Cardiac septum (tissue), 1 donor: ENCODE measurements at regions not wholly inside any gene's neighbourhood (a gene's known extent, or its start where the extent isn't known, plus 50 kb on each side); places are given as distances from the start of the nearest gene placed in this dataset.
"Not testable (repeated sequence)": the region's sequence is repeated elsewhere in the genome, so short reads cannot be mapped to it uniquely, and the experiment has no call there.

Source experiments
- DNase-seq: peaks from one replicate; pipeline ENCODE4 v3.0.0-alpha.2; 2020; ENCODE audit warnings: low spot score
- intact Hi-C: fragments of 100-400 bp; cut with DNase I; formaldehyde crosslinking; loops from one replicate; pipeline ENCODE4 v1.14.0; 2022
- donor health status: DM: no; HTN: no; CAD: no.

DNA sequence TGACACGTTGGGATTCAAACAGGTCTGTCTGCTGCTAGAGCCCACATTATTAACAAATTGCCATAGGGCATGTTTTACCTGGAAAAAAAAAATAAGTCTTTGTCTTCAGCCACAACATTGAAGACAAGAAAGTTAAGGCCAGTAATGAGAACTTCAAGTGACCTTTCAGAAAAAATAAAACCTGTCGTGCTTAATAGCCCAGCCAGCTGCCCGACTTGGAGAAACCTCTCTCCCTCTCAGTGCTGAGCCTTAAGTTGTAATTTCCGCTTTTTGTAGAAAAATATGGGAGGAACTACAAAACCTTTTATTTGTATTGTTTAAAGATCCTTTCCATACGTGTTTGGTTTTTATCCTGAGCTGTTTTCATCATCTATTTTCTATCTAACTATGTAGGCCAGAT lies 454.3 kb upstream of the SLITRK6 start:
- intact Hi-C loops, DNase-seq: not testable (repeated sequence)

DNA sequence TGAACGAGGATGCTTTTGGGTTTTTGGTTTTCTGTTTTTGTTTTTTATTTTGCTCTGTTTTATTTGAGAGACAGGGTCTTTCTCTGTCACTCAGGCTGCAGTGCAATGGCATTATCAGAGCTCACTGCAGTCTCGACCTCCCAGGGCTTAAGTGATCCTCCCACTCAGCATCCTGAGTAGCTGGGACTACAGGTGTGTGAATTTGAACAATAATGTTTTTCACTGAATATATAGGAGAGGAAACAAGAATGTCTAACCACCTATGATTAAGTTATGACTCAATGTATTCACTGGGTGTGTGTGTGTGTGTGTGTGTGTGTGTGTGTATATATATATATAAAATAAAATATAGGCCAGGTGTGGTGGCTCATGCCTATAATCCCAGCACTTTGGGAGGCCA lies 456.6 kb upstream of the SLITRK6 start:
- intact Hi-C loops, DNase-seq: not testable (repeated sequence)

DNA sequence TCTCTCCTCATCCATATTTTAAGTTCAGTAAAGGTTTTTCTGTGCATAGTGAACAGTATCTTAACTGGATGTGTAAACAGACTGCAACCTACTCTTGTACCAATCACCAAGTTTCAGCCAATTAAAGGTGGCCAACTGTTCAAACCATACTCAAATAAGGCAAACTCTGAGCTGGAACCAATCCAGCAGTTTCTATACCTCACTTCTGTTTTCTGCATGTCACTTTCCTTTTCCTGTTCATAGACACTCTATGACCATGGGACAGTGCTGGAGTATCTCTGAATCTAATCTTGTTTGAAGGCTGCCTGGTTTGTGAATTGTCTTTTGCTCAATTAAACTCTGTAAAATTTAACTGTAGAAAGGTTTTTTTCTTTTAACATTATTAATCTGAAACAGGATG lies 470.3 kb upstream of the SLITRK6 start:
- DNase-seq: no peak
- intact Hi-C loops: no loop called here

DNA sequence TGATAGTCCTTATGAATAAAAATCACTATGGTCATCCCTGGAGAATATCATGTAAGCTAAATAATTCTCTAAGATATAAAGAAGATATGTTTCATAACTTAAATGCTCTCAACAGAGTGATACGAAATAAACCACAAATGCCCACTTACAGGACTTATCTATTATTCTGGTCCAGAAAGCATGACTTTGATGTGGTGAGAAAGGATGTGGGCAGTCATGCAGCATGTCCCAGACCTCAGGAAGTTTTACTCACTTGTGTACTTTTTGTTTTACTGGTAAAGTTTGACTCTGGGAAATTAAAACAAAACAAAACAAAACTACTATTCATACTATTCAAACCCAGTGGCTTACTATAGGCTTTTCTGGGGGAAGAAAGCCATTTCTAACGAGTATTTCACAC lies 483.2 kb upstream of the SLITRK6 start:
- intact Hi-C loops: no loop called here
- DNase-seq: no peak

DNA sequence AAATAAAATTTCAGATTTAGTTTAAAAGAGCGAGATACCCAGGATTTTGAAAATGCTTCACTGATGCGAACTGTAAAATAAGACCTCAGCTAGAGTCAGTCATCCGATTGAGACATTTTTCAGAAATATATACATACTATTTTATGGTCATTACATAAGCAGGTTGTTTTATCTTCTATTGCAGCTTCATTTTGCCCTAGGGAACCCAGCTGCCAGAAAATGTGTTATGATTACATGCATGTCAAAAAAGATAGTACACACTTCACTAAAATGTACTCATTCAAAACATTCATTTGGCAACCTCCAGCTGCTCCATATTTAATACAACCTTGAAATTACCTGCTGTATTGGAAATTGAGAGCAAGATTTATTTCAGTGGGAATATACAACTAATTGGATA lies 483.8 kb upstream of the SLITRK6 start:
- DNase-seq: no peak
- intact Hi-C loops: no loop called here

DNA sequence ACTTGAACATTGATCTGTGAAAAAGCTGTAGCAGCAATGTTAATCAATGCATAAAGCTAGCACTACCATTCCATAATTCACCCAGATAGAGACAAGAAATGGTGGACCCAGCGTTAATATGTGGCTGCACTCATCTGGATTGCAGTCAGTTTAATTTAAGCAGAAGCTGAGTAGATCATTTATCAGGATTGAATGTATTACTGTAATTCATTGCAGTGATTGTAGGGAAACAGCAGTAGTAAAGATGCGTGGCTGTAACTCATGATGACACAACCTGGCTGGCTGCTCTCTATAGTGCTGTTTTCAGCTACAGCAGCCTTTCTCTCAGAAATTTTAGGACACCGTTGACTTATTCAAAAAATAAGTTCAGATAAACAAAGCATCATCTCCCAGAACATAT lies 499.5 kb upstream of the SLITRK6 start:
- DNase-seq: no peak
- intact Hi-C loops: no loop called here

DNA sequence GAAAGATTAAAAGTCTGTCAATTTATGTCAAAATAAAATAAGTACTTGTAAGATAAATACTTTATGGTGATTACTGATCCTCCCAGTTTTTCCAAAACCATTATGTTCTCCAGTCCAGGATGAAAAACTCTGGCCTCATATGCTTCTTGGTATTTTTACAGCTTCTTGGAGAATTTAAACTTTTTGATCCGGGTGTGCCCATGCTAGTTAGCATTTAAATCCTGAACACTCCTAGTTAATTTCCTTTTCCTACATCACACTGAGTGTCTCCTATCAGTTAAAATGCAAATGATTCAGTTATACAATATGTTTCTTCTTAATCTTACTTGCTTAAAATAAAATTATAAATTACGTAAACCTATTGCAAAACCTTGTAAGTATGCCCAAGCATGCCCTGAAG lies 499.9 kb upstream of the SLITRK6 start:
- intact Hi-C loops: no loop called here
- DNase-seq: no peak

DNA sequence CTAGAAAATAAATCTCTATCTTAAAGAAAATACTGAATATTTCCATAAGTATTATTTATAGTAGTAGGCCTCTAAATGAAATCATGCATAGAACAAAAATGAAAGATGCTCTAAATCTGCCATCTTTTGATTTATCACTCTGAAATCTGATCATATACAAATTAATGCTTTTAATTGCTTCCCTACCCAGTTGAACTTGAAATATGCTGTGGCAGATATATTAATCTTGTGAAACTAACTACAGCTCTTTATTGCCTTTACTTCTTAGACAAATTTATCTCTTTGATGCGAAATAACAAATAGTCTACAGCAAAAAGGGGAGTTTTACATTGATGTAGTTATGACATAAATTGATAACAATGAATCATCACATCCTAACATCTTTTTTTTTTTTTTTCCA lies 510.7 kb upstream of the SLITRK6 start:
- intact Hi-C loops: no loop called here
- DNase-seq: no peak

DNA sequence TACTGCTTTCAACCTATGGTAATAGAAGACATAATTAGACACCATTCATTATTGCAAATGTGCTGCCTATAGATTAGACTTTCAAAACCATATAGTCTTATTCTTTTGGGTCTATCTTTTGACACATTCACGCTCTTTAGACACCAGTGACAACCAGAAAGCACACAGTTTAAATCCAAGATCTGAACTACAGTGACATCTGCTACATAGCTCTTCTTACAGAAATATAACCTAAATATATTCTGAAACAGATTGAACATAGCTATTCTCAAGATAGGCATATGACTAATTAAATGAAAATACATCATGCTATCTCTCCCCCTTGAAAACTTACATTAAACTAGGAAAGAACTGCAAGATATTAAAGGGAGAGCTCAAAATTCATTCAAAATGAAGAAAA lies 514.2 kb upstream of the SLITRK6 start:
- no peak for DNase-seq

DNA sequence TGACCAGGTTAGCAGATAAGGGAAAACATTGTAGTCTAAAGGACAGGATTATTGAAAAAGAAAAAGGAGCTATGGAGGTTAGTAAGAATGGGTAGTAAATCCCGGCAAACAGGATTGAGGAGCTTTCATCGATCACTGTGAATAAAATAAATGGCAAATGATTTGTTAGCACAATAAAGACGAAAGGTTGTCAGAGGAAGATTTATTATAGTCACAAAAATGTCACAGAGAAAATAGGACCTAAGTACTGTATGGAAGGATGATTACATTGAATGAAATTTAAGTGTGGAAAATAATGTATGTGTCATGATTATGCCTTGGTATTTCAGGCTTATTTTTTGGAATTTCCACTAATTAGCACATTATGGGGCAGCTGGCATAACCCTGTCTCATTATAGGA lies 519.2 kb upstream of the SLITRK6 start:
- no peak for DNase-seq
- intact Hi-C loops: no loop called here

More for the DNA sequence above, 514.2 kb upstream of the SLITRK6 start:
- intact Hi-C loops: no loop called here

DNA sequence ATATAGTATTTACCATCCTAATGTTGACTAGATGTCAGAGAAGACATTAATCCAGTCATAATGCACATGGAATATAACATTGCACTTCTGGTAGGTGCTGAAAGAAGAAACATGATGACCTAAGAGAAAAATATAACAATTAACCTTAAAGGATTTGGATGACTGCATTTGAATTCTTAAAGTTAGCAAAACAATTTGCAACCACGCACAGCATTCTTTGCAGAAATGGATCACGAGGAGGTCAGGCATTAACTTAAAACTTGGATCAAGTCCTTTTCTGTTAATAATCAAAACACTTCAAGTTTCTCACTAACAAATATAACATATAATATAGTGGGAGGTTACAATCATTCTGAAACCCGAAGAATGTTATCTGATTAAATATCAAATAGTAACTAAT lies 525.0 kb upstream of the SLITRK6 start:
- intact Hi-C loops: no loop called here
- DNase-seq: no peak

DNA sequence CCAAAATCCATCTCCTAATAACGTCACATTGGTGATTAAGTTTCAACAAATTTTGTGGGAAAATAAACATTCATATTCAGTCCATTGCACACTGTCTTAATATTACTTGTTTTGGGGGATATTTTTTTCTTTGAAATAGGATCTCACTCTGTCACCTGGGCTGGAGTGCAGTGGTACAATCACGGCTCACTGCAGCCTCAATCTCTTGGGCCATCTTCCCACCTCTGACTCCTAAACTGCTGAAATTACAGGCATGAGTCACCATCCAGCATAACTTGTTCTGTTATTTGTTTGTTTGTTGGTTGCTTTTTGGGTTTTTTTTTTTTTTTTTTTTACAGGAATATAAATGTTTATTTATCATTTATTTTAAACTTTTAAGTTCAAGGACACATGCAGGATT lies 556.1 kb upstream of the SLITRK6 start:
- no peak for DNase-seq
- intact Hi-C loops: no loop called here

DNA sequence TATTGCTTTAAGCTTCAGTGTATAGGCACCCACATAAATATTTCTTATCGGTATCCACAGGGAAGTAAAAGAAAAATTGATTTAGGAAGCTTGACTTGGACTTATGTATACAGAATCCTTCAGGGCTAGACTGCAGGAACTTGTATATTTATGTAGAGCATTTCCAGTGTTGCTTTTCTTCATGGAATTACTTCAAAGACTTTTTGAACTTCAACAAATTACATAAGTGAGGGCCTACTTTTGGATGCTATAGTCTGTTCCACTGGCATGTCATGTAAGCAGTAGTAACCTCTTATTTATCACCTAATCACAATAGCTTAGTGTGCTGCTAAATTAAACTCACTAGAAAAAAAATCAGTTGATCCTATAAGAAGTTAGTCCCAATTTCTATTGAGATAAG lies 557.9 kb upstream of the SLITRK6 start:
- DNase-seq: no peak
- intact Hi-C loops: no loop called here

DNA sequence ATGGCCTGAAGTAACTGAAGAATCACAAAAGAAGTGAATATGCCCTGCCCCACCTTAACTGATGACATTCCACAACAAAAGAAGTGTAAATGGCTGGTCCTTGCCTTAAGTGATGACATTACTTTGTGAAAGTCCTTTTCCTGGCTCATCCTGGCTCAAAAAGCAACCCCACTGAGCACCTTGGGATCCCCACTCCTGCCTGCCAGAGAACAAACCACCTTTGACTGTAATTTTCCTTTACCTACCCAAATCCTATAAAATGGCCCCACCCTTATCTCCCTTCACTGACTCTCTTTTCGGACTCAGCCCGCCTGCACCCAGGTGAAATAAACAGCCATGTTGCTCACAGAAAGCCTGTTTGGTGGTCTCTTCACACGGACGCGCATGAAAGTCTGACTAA lies 564.5 kb upstream of the SLITRK6 start:
- DNase-seq, intact Hi-C loops: not testable (repeated sequence)

DNA sequence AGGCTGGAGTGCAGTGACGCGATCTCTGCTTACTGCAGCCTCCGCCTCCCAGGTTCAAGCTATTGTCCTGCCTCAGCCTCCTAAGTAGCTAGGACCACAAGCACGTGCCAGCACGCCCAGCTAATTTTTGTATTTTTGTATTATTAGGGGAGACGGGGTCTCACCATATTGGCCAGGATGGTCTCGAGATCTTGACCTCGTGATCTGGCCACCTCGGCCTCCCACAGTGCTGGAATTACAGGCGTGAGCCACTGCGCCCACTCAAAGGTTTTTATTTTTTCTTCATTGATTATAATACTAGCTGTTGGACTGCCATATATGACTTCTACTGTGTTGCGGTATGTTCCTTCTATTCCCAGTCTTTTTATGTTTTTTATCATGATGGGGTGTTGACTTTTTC lies 569.7 kb upstream of the SLITRK6 start:
- intact Hi-C loops: no loop called here
- DNase-seq: no peak

DNA sequence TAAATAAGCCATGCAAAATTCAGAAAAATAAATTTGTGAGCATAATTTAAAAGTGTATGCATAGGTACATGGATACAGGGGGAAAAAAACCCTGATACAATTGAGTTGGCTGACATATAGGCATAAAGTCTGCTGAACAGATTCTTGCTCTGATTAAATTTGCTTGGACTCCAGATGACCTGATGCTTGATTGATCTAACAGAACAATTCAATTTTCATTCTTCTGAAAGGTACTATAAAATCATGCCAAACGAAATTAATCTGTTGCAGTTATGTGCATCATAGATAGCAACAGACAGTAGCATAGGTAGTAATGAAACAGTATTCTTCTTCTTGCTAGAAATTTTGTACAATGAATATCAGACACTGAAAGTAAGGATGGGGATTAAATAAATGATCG lies 578.2 kb upstream of the SLITRK6 start:
- intact Hi-C loops: no loop called here
- no peak for DNase-seq

DNA sequence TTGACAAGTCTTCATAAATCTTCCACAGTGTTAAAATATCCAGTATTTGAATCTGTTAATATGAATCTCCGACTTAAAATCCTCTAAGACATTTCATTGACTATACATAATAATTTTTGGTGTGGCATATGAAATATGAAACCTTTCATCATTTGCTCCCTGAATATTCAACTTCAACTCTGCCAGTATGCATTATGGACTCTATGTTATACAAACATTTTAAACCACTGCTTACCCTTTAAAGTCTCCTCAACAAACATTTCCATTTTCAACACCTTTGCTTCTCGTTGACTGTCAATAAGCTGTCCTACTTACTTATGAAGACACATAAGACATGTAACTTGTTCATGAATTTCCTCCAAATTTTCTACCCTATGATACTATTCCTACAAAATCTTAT lies 579.4 kb upstream of the SLITRK6 start:
- intact Hi-C loops: no loop called here

DNA sequence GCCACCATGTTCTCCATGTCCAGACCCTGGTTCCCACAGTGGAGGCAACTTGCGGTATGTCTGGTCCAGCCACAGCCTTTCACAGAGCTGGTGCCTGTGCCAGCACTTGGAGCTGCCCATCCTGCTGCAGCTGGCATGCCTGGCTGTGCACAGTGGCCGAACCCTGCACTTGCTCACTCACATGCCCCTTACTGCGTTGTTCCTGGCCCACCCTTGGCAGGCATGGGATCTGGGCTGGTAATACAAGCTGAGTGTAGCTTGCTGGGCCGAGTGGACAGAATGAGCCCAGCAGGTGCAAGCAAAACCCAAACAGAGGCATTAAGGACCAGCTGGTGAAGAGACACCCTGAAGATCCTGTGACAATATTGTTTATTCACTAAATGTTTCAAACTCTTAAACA lies 583.9 kb upstream of the SLITRK6 start:
- intact Hi-C loops: no loop called here
- DNase-seq: no peak

More for the DNA sequence above, 579.4 kb upstream of the SLITRK6 start:
- no peak for DNase-seq

DNA sequence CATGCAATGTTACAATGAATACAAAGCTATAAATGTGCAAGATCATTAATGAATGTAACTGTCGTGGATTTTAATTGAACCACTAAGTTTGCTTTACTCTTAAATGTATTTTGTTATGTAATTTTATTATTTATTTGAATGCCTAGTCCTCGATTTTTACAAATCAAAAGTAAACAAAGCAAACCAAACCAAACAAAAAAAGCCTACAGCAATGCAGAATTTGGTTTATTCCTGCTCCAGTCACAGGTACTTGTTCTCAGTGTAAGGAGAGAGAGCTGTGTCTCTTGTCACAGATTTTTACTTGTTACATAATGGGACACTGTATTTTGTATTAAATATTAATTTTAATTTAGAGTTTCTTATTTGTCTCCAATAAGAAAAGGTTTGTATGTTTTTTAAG lies 584.3 kb upstream of the SLITRK6 start:
- intact Hi-C loops: no loop called here
- no peak for DNase-seq

DNA sequence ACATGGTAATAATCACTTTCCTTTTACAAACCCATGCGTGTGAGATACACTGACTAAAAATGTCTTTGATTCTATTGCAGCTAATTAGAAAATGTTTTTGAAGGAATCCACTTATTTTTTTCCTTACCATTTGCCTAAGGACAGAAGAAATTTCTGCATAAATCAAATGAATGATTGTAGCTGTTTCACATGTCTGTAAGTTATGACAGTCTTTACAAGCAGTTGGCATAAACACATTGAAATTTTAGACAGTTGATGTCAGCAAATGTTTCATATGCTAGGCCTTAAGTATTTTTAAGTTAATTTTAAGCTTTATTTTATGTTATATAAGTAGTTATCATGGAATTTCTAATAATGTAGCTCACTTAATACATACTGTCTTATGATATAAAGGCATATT lies 598.4 kb upstream of the SLITRK6 start:
- intact Hi-C loops: no loop called here
- no peak for DNase-seq

DNA sequence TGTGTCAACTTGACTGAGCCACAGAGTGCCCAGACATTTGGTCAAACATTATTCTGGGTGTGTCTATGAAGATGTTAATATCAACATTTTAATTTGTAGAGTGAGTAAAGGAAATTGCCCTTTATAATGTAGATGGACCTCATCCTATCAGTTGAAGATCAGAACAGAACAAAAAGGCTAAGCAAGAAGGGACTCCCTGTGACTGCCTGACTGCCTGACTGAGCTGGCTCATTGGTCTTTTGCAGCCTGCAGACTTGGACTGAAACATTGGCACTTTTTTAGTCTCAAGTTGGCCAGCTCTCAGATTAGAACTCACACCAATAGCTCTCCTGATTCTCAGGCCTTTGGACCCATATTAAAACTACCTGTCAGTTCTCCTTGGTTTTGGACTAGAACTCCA lies 600.4 kb upstream of the SLITRK6 start:
- intact Hi-C loops: no loop called here
- no peak for DNase-seq

DNA sequence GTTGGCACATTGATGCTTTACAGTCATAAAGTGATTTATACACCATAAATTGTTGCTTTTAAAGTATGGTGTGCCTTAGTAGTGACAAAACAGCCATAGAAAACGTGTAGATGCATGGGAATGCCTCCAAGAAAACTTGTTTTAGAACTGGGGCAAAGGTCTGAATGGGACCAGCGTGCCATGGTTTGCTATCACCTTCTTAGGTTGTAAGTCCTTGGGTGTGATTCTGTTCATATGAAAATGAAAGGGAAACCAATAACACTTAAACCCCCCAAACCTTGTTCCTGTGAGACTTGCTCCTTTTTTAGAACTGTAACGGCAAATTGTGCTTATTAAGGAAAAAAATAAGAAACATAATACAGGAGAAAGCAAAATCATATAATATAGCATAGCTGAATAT lies 603.3 kb upstream of the SLITRK6 start:
- DNase-seq: no peak
- intact Hi-C loops: no loop called here

DNA sequence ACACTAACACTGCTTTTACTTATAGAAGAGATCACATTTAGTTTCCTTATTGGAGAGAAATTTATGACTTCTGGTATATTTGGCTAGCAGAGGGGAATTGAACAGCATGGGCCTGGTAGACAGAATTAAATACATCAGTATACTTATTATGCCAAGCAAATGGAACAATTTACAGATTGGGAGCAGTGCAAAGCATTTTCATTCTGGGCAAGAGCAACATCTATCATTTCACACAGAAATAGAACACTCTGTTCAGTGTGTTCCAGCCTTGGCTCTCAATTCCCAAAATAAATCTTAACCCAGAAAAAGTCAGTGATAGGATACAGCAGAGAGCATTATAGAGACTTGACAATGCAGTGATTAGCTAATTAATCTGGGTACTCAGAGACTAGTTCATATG lies 604.0 kb upstream of the SLITRK6 start:
- intact Hi-C loops: no loop called here
- DNase-seq: no peak
